Spinal cord (tissue), 9 donors: ENCODE measurements at regions not wholly inside any gene's neighbourhood (a gene's known extent, or its start where the extent isn't known, plus 50 kb on each side); places are given as distances from the start of the nearest gene placed in this dataset.
A peak's percentile ranks its signal among the peaks of the same experiment; 100 is the strongest.

Source experiments
- DNase-seq, 6 donors: peaks; one replicate each; pipeline versions ENCODE4 v3.0.0 to v3.0.0-alpha.2; 2013 to 2015; ENCODE audit warnings: low spot score in 6 of 6, low read depth in 4 of 6
- H3K27ac ChIP-seq: one replicate; pipeline ENCODE4 v1.5.1; 2013; ENCODE audit warnings: low read depth, low read length, control low read depth
- H3K27me3 ChIP-seq: one replicate; pipeline ENCODE4 v1.6.1; 2013; ENCODE audit warnings: low read length; ENCODE audit not compliant: control insufficient read depth, insufficient read depth
- H3K36me3 ChIP-seq: one replicate; pipeline ENCODE4 v1.6.1; 2013; ENCODE audit warnings: low read length; ENCODE audit not compliant: control insufficient read depth, insufficient read depth
- H3K4me1 ChIP-seq: one replicate; pipeline ENCODE4 v1.6.1; 2013; ENCODE audit warnings: low read length; ENCODE audit not compliant: control insufficient read depth, insufficient read depth
- H3K4me3 ChIP-seq: one replicate; pipeline ENCODE4 v1.5.1; 2013; ENCODE audit warnings: low read depth, low read length, control low read depth
- H3K9me3 ChIP-seq: one replicate; pipeline ENCODE4 v1.6.1; 2013; ENCODE audit warnings: low read length; ENCODE audit not compliant: control insufficient read depth, insufficient read depth
- WGBS: methylation state at CpG from one replicate; pipeline ENCODE4 v1.1.5; 2013; ENCODE audit warnings: missing lambda C conversion rate; ENCODE audit not compliant: insufficient coverage; 5-methylcytosine and 5-hydroxymethylcytosine counted together
- donor health status: healthy.

DNA sequence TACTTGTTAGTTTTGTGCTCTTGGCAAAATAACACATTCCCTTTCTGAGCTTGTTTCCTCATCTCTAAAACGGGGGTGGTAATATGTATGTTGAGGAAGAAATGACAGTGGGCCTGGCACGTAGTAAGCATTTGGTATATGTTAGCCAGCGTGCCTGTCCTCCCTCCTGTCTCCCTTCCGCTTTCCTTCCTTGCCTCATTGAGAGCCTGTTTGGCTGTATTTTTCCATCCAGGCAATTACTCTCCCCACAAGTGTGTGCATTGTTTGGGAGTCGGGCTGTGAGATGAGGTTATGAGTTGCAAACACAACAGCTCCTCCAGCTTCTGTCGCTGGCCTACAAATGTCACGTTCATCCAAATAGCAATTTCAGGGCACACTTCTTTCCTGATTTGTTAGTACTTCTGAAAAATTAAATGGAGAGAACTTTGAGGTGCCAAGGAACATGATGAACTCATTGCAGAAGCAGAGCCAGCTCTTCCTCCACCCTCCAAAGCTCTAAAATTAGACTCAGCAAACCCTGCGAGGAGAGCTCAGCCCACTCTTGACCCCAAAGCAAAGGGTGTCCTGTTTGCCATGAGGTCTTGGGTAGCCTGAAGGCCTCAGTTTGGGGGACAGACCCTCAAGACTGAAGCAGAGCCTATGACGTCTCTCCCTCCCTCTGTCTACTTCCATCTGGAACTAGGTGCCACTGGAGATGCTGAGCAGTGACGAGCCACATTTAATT is 50.7 kb upstream of the TOX2 start:
- Histone ChIP-seq H3K27me3 (no peaks in the 10 kb centered on the region), H3K4me1 (no peaks in the 10 kb centered on the region), H3K36me3 (no peaks in the 10 kb centered on the region), H3K4me3 (no peak overlapping the region), H3K27ac (no peak overlapping the region), H3K9me3 (no peaks in the 10 kb centered on the region)
- 90% methylated on average over 2 of the region's 10 CpGs for WGBS
- DNase-seq: peak in 1 of 6 donors; percentile 5

DNA sequence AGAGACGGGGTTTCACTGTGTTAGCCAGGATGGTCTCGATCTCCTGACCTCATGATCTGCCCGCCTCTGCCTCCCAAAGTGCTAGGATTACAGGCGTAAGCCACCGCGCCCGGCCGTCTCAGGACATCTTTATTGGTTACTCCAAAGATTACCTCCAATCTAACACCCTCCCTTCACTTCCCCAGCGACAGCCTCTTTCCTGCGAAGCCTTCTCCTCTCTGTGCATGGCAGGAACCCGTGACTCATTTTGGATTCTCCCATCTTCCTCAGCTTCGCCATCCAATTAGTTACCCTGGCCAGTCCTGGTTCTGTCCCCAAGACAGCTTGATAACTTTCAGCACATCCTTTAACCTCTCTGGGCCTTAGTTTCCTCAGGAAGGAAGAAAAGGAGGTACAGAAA is 51.3 kb upstream of the TOX2 start:
- Histone ChIP-seq H3K27me3 (no peaks in the 10 kb centered on the region), H3K36me3 (no peaks in the 10 kb centered on the region), H3K9me3 (no peaks in the 10 kb centered on the region), H3K4me3 (no peak overlapping the region), H3K4me1 (no peaks in the 10 kb centered on the region), H3K27ac (no peak overlapping the region)
- 93% methylated on average over 10 of the region's 12 CpGs for WGBS
- no peak for DNase-seq

DNA sequence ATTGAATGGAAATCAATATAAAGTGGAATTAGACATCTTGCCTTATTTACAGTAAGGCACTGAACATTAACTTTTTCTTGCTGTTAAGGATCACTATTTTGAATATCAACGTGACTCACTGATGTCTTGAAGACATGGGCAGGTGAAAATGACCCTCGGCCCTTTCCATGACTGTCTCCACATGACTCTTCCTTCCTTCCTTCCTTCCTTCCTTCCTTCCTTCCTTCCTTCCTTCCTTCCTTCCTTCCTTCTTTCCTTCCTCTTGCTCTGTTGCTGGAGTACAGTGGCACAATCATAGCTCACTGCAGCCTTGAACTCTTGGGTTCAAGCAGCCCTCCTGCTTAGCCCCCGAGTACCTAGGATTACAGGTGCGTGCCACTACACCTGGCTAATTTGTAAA is 52.2 kb upstream of the TOX2 start:
- no peak overlapping the region for H3K27ac ChIP-seq
- no peak for DNase-seq
- no peaks in the 10 kb centered on the region for H3K36me3 ChIP-seq
- H3K9me3 ChIP-seq: no peaks in the 10 kb centered on the region
- 47% methylated on average over 4 of the region's 4 CpGs for WGBS
- no peaks in the 10 kb centered on the region for H3K27me3 ChIP-seq
- no peak overlapping the region for H3K4me3 ChIP-seq
- H3K4me1 ChIP-seq: no peaks in the 10 kb centered on the region

DNA sequence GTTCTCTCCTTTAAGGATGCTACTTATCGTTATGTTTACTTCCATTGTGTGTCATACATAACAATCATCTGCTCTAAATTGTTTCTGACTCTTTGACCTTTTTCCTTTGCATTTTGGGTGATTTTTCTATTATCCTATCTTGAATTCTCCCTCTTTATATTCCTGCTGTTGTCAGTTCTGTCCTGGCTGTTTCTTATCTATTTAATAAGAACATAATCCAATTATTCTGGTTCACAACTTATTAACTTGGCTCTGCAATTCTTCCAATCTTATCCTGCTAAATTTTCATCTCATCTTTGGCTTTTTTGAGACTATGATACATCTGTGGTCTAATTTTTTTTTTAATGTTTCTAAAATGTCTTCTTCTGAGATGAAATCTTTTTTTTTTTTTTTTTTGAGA is 54.7 kb upstream of the TOX2 start:
- H3K9me3 ChIP-seq: no peaks in the 10 kb centered on the region
- no peak overlapping the region for H3K27ac ChIP-seq
- no peaks in the 10 kb centered on the region for H3K27me3 ChIP-seq
- H3K4me1 ChIP-seq: no peaks in the 10 kb centered on the region
- no peak overlapping the region for H3K4me3 ChIP-seq
- WGBS: no CpG with 5 or more reads among the region's 1 CpG
- no peaks in the 10 kb centered on the region for H3K36me3 ChIP-seq
- DNase-seq: no peak

GRCh38 chr20:43857932-43858331 is 56.7 kb upstream of the TOX2 start:
- no peaks in the 10 kb centered on the region for H3K27me3 ChIP-seq
- H3K27ac ChIP-seq: no peak overlapping the region
- no peaks in the 10 kb centered on the region for H3K36me3 ChIP-seq
- H3K9me3 ChIP-seq: no peaks in the 10 kb centered on the region
- H3K4me1 ChIP-seq: no peaks in the 10 kb centered on the region
- H3K4me3 ChIP-seq: no peak overlapping the region
- no peak for DNase-seq
- no CpG with 5 or more reads among the region's 1 CpG for WGBS

DNA sequence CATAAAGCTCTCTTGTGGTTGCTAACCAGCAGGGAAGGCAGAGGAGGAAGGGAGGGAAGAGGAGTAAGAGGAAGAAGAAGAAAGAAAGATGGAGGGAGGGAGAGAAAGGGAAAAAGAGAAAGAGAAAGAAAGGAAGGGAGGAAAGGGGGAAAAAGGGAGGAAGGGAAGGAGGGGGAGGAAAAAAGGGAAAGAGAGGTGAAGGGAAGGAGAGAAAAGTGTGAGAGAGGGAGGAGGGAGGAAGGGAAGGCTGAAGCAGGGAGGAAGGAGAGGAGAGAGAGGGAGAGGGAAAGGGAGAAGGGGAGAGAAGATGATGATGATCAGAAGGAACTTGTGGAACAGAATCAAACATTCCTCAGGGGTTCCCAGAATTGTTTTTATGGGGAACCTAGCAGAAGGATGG is 57.5 kb upstream of the TOX2 start:
- H3K4me3 ChIP-seq: no peak overlapping the region
- H3K4me1 ChIP-seq: no peaks in the 10 kb centered on the region
- no peaks in the 10 kb centered on the region for H3K27me3 ChIP-seq
- no peak for DNase-seq
- H3K36me3 ChIP-seq: no peaks in the 10 kb centered on the region
- no peaks in the 10 kb centered on the region for H3K9me3 ChIP-seq
- H3K27ac ChIP-seq: no peak overlapping the region

GRCh38 chr20:43855803-43856202 is 58.8 kb upstream of the TOX2 start:
- Histone ChIP-seq H3K36me3 (no peaks in the 10 kb centered on the region), H3K4me1 (no peaks in the 10 kb centered on the region), H3K27ac (no peak overlapping the region), H3K4me3 (no peak overlapping the region), H3K9me3 (no peaks in the 10 kb centered on the region), H3K27me3 (no peaks in the 10 kb centered on the region)
- no CpG with 5 or more reads among the region's 1 CpG for WGBS
- no peak for DNase-seq

DNA sequence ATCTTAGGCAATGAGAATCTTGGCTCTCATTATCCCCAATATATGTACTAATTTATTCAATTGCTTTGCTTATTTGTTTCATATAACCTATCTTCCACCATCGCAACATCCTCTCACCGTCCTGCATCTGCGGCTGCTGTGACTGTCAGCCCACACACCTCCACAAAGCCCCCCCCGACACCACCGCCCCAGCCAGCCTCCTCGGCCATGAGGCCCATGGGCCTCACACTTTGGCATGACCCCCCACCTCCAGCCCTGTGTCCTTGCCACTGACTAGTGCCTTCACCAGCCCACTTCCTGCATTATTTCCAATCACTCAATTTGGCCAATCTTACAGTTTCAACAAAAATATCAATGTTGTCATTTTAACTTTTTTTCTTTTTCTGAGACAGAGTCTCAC is 60.7 kb upstream of the TOX2 start:
- Histone ChIP-seq H3K4me1 (no peaks in the 10 kb centered on the region), H3K27ac (no peak overlapping the region), H3K27me3 (no peaks in the 10 kb centered on the region), H3K4me3 (no peak overlapping the region), H3K36me3 (no peaks in the 10 kb centered on the region), H3K9me3 (no peaks in the 10 kb centered on the region)
- no peak for DNase-seq
- 88% methylated on average over 6 of the region's 6 CpGs for WGBS

- no peaks in the 10 kb centered on the region for H3K9me3 ChIP-seq
- H3K27me3 ChIP-seq: no peaks in the 10 kb centered on the region
- H3K27ac ChIP-seq: no peak overlapping the region
- WGBS: 94% methylated on average over 7 of the region's 9 CpGs
- no peaks in the 10 kb centered on the region for H3K36me3 ChIP-seq
- no peak overlapping the region for H3K4me3 ChIP-seq
- no peak for DNase-seq
- no peaks in the 10 kb centered on the region for H3K4me1 ChIP-seq
Observed at GRCh38 chr20:43853174-43853803, 61.4 kb upstream of the TOX2 start.

- Histone ChIP-seq H3K9me3 (no peaks in the 10 kb centered on the region), H3K4me1 (no peaks in the 10 kb centered on the region), H3K36me3 (no peaks in the 10 kb centered on the region), H3K4me3 (no peak overlapping the region), H3K27ac (no peak overlapping the region), H3K27me3 (no peaks in the 10 kb centered on the region)
- no peak for DNase-seq
- WGBS: 76% methylated on average over 8 of the region's 13 CpGs
Observed at GRCh38 chr20:43849496-43850186, 65.0 kb upstream of the TOX2 start.
